ENCODE measurements at regions not wholly inside any gene's neighbourhood (a gene's known extent, or its start where the extent isn't known, plus 50 kb on each side); places are given as distances from the start of the nearest gene placed in this dataset.

DNA sequence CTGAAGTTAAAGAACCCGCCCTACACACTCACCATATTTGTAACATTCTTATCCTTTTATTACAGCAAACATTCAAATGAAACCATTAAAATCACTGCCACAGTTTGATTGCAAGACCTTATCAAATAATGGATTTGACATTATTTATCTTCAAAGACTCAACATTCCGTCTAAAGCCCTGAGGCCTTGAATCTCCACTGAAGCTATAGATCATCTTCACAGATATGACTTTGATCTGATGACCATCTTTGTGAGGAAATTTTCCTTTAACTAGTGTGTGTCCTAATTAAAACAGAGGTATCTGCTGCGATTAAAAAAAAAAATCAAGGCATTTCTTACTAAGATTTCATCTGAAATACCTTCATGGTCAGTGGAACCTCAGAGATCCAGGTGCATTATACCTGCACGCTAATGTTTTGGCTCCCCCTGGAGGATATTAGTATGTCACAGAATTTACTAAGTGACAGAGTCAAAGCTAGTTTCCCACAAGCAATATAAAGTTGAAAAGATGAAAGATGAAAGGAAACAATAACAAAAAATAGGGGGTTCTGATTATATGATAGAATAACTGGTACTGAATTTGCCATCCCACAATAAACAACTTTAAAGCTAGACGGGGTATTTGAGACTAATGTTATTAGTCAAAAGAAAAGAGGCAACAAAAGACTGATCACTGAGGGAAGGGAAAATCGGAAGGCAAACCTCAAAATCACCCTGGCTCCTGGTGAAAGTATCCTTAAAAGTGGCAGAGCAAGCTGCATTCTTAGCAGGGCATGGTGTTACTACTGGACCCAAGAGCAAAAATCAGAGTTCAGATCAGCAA lies 923.4 kb downstream of the NCAM2 start:
- CTCF ChIA-PET, result interaction anchor here (1.1 kb wide), 1 partner anchor 20 kb away, joined by 4 read pairs; no protein-coding TSS in a partner anchor
- H3K9me3 Mint-ChIP-seq, result peaks cover 5% of the 10 kb centered on the region
- DNase-seq, result no peak
- H3K36me3 Mint-ChIP-seq (ENCODE audit: low read depth), result no peaks in the 10 kb centered on the region
- H3K27ac Mint-ChIP-seq, result no peak overlapping the region
- POLR2A ChIA-PET, result no interaction called here
- H3K4me1 Mint-ChIP-seq, result no peaks in the 10 kb centered on the region
- no peaks in the 10 kb centered on the region for H3K27me3 Mint-ChIP-seq
- H3K4me3 Mint-ChIP-seq, result no peak overlapping the region

DNA sequence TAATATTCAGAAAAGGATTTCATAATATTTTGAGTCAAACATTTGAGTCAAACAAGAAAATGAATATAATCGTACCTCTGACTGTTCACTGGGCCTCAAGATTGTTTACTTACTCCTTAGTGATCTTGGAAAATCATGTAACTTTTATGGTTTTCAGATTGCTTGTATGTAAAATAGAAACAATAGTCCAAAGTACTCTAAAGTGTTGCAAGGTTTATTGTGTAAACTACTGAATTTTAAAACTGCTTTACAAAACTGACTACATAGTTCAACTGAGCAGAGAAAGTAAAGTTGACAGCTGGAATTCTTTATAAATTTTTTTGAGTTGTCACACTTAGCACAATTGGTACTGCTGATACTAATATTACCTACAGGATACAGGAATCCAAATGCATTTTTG lies 931.0 kb downstream of the NCAM2 start:
- H3K36me3 Mint-ChIP-seq (ENCODE audit: low read depth), result no peaks in the 10 kb centered on the region

DNA sequence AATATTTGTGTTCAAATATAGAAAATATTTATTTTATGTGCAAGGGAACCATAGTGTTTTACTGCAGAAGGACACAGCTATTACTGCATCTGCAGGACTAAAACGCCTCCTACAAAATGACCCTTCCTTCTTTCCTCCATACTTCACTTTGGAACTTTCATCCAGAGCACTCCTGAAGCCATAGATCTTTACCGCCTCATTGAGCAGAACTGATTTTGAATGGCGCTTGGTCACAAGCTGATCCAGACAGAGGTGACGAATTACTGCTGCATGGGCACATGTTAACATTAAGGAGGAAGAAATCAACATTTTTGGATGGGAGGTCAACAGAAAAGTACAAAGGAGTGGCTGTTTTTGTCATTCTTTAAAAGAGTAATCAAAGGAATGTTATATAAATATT lies 931.6 kb downstream of the NCAM2 start:
- no peaks in the 10 kb centered on the region for H3K27me3 Mint-ChIP-seq
- CTCF ChIA-PET, result no interaction called here
- no peak overlapping the region for H3K4me3 Mint-ChIP-seq
- no peak for DNase-seq
- H3K9me3 Mint-ChIP-seq, result peaks cover 5% of the 10 kb centered on the region
- POLR2A ChIA-PET, result no interaction called here
- no peaks in the 10 kb centered on the region for H3K36me3 Mint-ChIP-seq (ENCODE audit: low read depth)
- H3K4me1 Mint-ChIP-seq, result no peaks in the 10 kb centered on the region
- no peak overlapping the region for H3K27ac Mint-ChIP-seq

More for the DNA sequence above, 931.0 kb downstream of the NCAM2 start:
- no peak overlapping the region for H3K4me3 Mint-ChIP-seq
- H3K9me3 Mint-ChIP-seq, result peaks cover 5% of the 10 kb centered on the region
- H3K27me3 Mint-ChIP-seq, result no peaks in the 10 kb centered on the region
- no peak for DNase-seq
- no peaks in the 10 kb centered on the region for H3K4me1 Mint-ChIP-seq
- ChIA-PET POLR2A (no interaction called here), CTCF (no interaction called here)
- H3K27ac Mint-ChIP-seq, result no peak overlapping the region

DNA sequence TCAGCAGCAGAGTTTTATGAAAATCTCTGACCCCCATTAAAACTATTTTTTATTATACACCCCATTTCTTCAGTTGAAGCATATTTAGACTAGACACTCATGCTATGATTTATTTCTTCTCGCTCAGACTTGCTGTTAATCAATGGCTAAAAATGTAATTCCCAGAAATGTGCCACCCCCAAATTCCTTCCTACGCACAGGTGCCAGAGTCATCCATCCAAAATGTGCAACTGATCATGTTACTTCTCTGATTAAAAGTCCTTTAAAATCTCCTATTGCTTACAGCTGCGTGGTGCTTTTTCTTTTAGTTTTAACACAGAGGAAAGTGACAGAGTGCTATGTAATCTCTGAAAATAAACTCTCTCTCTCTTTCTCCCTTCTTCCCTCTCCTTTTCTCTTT lies 954.4 kb downstream of the NCAM2 start:
- Mint-ChIP-seq H3K36me3 (ENCODE audit: low read depth) (no peaks in the 10 kb centered on the region), H3K4me1 (no peaks in the 10 kb centered on the region), H3K27ac (no peak overlapping the region), H3K9me3 (peaks cover 20% of the 10 kb centered on the region), H3K4me3 (no peak overlapping the region), H3K27me3 (no peaks in the 10 kb centered on the region)
- ChIA-PET CTCF (no interaction called here), POLR2A (no interaction called here)
- no peak for DNase-seq

DNA sequence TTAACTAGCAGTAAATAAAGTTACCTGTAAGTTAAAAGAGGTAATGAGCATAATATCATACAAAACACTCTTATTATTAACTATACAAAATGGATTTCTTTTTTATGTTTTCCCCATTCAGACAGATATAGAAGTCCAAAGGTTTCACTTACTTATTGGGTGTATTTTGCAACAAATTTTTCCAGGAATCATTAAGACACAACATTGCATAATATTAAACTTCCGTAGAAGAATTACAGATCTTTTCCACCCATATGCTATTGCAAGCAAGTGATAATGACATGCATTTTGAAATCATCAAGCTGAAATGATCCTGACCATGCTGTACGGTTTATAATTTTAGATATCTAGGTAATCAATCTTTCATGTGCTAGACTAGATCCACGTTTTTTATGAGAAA lies 957.0 kb downstream of the NCAM2 start:
- Mint-ChIP-seq H3K27me3 (no peaks in the 10 kb centered on the region), H3K36me3 (ENCODE audit: low read depth) (no peaks in the 10 kb centered on the region), H3K4me3 (no peak overlapping the region), H3K27ac (no peak overlapping the region), H3K9me3 (peaks cover 16% of the 10 kb centered on the region), H3K4me1 (no peaks in the 10 kb centered on the region)
- no peak for DNase-seq
- ChIA-PET POLR2A (no interaction called here), CTCF (no interaction called here)

DNA sequence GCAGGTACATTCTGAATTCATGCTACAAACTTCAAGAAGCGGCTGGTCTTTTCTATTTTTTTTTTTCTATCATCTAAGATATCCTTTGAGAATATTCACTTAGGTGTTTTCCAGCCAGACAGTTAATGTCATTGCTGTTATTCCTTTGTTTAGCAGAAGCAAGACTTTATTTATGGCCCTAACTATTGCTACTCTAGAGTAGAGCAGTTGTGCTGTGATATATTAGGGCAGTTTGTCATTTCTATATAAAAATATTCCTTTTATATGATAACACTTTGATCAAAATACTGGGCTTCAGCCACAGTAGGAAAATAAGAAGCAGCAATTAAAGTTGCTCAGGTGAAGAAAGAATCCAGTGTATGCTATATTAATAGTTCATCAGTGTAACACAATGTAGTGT lies 959.3 kb downstream of the NCAM2 start:
- no peak overlapping the region for H3K27ac Mint-ChIP-seq
- H3K27me3 Mint-ChIP-seq, result no peaks in the 10 kb centered on the region
- H3K36me3 Mint-ChIP-seq (ENCODE audit: low read depth), result no peaks in the 10 kb centered on the region
- POLR2A ChIA-PET, result no interaction called here
- H3K4me1 Mint-ChIP-seq, result no peaks in the 10 kb centered on the region
- H3K9me3 Mint-ChIP-seq, result peaks cover 11% of the 10 kb centered on the region
- DNase-seq, result no peak
- CTCF ChIA-PET, result no interaction called here
- H3K4me3 Mint-ChIP-seq, result no peak overlapping the region

DNA sequence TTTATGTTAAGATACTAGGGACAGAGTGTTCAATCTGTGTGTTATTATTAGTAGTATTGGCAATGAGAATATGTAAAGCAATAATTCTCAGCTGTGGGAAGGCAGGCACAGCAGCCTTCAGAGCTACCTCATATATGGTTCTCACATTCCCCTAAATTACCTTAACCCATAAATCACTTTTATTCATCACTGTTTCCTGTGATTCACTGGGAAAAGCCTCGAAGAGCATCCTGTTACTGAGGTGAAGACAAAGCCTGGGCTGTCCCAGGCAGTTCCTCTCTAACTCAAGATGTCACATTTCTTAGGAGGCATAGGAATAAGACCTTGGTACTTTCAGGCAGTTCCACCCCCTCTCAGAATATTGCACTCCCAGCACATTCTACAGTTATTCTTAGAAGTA lies 965.7 kb downstream of the NCAM2 start:
- H3K4me3 Mint-ChIP-seq, result no peak overlapping the region
- ChIA-PET CTCF (no interaction called here), POLR2A (no interaction called here)
- DNase-seq, result no peak
- H3K9me3 Mint-ChIP-seq, result peaks cover 9% of the 10 kb centered on the region
- H3K4me1 Mint-ChIP-seq, result no peaks in the 10 kb centered on the region
- no peaks in the 10 kb centered on the region for H3K27me3 Mint-ChIP-seq
- no peaks in the 10 kb centered on the region for H3K36me3 Mint-ChIP-seq (ENCODE audit: low read depth)
- H3K27ac Mint-ChIP-seq, result no peak overlapping the region

DNA sequence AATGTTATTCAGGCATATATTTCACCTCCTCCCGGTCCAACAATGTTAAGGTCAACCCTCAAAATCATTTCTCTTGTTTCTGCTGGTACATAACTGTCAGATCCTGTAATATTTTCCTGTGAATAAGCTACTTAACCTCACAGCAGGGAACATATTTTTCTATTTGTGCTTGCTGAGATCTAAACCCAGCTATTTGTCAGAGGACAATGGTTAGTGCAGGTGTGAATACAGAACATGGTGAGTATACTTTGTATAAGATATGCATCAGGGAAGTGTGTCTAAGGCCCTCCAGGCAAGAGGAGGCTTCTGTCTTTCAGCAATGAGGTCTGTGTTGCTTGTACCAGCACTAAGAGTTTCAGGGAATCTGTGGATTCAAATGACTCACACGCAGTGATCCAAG lies 970.6 kb downstream of the NCAM2 start:
- Mint-ChIP-seq H3K4me1 (no peaks in the 10 kb centered on the region), H3K4me3 (no peak overlapping the region), H3K9me3 (peaks cover 22% of the 10 kb centered on the region), H3K27ac (no peak overlapping the region), H3K27me3 (no peaks in the 10 kb centered on the region), H3K36me3 (ENCODE audit: low read depth) (no peaks in the 10 kb centered on the region)
- ChIA-PET POLR2A (no interaction called here), CTCF (no interaction called here)
- no peak for DNase-seq

DNA sequence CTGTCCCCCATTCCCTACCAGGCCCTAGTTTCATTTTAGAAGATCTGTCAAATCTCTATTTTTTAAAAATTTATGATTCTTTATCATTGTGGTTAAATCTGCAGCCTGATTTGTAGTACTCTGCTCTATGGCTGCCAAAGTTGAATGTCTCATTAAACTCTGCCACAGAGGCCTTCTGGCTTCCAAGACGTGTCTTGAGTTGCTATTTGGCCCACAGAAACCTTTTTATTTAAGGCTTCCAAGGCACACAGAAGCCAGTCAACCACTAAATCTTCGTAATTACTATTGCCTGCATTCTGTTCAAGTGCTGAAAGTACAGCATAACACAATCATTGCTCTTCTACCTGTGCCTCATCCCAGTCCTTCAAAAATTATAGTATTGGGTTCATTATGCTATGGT lies 971.0 kb downstream of the NCAM2 start:
- DNase-seq, result no peak
- H3K27ac Mint-ChIP-seq, result no peak overlapping the region
- no peaks in the 10 kb centered on the region for H3K27me3 Mint-ChIP-seq
- POLR2A ChIA-PET, result no interaction called here
- CTCF ChIA-PET, result no interaction called here
- H3K4me1 Mint-ChIP-seq, result no peaks in the 10 kb centered on the region
- no peak overlapping the region for H3K4me3 Mint-ChIP-seq
- no peaks in the 10 kb centered on the region for H3K36me3 Mint-ChIP-seq (ENCODE audit: low read depth)
- H3K9me3 Mint-ChIP-seq, result peaks cover 22% of the 10 kb centered on the region

DNA sequence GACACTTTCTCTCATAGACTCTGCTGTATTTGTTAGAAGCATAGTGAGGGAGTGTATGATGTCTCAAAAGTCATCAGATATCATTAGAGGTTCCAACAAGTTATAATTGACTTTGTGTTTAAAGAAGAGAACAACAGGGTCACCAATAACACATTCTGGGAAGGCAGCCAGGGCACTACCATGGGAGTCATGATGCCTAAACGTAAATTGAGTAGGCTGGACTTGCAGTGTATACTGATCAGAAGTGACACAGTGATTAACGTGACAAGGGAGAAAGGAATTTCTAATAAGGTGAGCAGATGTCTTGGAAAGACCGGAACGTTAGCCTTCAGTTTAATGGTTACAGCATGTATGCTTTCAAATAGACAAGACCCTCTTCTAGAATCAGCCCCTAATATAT lies 973.2 kb downstream of the NCAM2 start:
- H3K36me3 Mint-ChIP-seq (ENCODE audit: low read depth), result no peaks in the 10 kb centered on the region
- POLR2A ChIA-PET, result no interaction called here

DNA sequence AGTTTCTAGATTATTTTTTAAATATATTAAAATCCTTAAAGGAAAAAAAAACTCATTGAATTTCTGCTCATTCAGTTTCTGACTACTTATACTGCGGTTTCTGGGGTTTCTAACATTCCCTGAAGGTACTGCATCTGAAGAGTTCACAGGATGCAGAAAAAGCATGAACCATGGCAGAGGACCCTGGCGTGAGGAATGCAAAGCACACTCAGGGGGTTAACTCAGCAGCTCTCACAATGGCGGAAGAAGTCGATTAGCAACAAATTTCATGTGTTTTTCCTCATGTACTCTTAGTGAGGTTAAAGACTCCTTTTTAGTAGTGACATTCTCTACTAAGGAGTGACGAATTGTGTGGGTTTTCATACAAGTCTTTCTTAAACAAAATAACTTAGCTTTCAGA lies 975.6 kb downstream of the NCAM2 start:
- no peaks in the 10 kb centered on the region for H3K36me3 Mint-ChIP-seq (ENCODE audit: low read depth)
- no peak overlapping the region for H3K4me3 Mint-ChIP-seq
- ChIA-PET CTCF (no interaction called here), POLR2A (no interaction called here)
- peaks cover 22% of the 10 kb centered on the region for H3K9me3 Mint-ChIP-seq
- H3K27ac Mint-ChIP-seq, result no peak overlapping the region
- H3K4me1 Mint-ChIP-seq, result no peaks in the 10 kb centered on the region
- H3K27me3 Mint-ChIP-seq, result no peaks in the 10 kb centered on the region
- DNase-seq, result no peak

More for the DNA sequence above, 973.2 kb downstream of the NCAM2 start:
- Mint-ChIP-seq H3K4me1 (no peaks in the 10 kb centered on the region), H3K27me3 (no peaks in the 10 kb centered on the region), H3K27ac (no peak overlapping the region), H3K4me3 (no peak overlapping the region), H3K9me3 (peaks cover 25% of the 10 kb centered on the region)
- CTCF ChIA-PET, result no interaction called here
- DNase-seq, result no peak

DNA sequence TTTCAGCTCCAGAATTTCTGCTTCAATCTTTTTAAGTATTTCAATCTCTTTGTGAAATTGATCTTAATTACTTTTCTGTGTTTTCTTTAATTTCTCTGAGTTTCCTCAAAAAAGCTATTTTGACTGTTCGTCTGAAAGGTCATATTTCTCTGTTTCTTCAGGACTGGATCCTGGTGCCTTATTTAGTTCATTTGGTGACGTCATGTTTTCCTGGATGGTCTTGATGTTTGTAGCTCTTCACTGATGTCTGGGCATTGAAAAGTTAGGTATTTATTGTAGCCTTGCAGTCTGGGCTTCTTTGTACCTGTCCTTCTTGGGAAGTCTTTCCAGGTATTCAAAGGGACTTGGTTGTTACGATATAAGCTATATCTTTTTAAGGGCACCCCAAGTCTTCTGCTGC lies 998.7 kb downstream of the NCAM2 start:
- Mint-ChIP-seq H3K27me3 (no peaks in the 10 kb centered on the region), H3K9me3 (peaks cover 9% of the 10 kb centered on the region), H3K27ac (no peak overlapping the region), H3K36me3 (ENCODE audit: low read depth) (no peaks in the 10 kb centered on the region), H3K4me1 (no peaks in the 10 kb centered on the region), H3K4me3 (no peak overlapping the region)
- no peak for DNase-seq
- POLR2A ChIA-PET, result no interaction called here
- CTCF ChIA-PET, result no interaction called here

DNA sequence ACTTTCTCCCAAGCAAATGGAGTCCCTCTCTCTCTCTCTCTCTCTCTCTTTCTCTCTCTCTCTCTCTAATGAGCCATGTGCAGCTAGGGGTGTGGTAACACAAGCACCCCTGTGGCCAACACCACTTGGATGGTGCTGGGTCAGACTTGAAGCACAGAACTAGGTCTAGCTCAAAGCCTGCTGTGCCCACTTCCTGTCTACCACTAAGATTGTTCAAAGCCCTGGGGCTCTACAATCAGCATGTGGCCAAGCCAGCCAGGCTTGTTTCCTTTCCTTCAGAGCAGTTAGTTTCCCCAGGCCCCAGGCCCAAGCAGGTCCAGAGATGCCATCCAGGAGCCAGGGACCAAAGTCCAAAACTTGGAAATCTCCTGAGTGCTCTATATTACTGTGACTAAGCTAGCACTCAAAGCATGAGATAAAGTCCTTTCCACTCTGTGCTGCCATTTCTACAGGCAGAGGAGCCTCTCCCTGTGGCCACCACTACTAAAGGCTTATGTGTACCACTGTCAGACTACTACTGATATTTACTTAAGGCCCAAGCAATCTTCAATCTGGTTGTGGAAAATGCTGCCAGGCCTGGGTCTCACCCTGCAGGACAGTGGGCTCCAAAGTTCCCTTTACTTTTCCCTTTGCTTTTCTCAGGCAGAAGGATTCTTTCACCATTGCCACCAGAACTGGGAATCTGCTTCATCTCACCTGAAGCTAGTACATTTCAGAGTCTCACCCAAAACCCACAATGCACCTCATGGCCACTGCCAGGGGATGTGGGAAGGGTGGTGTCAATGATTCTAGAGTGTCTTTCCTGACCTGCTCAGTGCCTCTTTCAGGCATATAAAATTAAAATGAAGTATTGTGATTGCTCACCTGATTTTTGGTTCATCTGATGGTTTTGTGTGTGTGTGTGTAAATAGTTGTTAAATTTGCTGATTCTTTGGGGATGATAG lies 999.5 kb downstream of the NCAM2 start:
- ChIA-PET POLR2A (no interaction called here), CTCF (no interaction called here)
- H3K4me1 Mint-ChIP-seq, result no peaks in the 10 kb centered on the region
- no peaks in the 10 kb centered on the region for H3K27me3 Mint-ChIP-seq
- H3K27ac Mint-ChIP-seq, result no peak overlapping the region
- H3K4me3 Mint-ChIP-seq, result no peak overlapping the region
- H3K36me3 Mint-ChIP-seq (ENCODE audit: low read depth), result no peaks in the 10 kb centered on the region
- H3K9me3 Mint-ChIP-seq, result peaks cover 11% of the 10 kb centered on the region
- DNase-seq, result no peak

DNA sequence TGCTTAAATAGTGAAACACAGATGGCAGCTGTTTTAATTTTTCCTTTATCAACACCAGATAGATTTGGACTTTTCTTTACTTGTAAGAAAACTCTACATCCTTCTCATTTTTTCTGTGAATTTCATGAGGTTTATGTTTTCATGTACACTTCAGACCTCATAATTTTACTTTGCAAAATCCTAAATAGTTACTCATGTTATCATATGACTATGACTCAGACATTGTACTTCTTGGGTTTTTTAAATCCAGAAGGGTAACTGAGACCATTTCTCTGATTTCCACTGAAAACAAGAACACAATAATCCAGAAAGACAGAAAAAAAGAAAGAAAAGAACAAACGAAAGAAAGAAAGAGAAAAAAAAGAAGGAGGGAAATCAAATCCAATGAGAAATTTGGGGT lies 1021.6 kb downstream of the NCAM2 start:
- Mint-ChIP-seq H3K36me3 (ENCODE audit: low read depth) (no peaks in the 10 kb centered on the region), H3K27me3 (no peaks in the 10 kb centered on the region), H3K9me3 (peaks cover 10% of the 10 kb centered on the region), H3K27ac (no peak overlapping the region), H3K4me3 (no peak overlapping the region), H3K4me1 (no peaks in the 10 kb centered on the region)
- POLR2A ChIA-PET, result no interaction called here
- CTCF ChIA-PET, result no interaction called here
- DNase-seq, result no peak

Measured in activated CD4-positive, alpha-beta memory T cell treated with anti-CD3 and anti-CD28 coated beads, Interleukin-2, amount 10 ng/mL, durations not matched to agents 7 days and 5 days (primary cell).